GM21360 (cell line): ENCODE measurements at regions not wholly inside any gene's neighbourhood (a gene's known extent, or its start where the extent isn't known, plus 50 kb on each side); places are given as distances from the start of the nearest gene placed in this dataset.

Source experiments
- ATAC-seq: cut with Tn5 transposase; IDR thresholded peaks from one replicate; pipeline ENCODE4 v1.9.1; 2021; ENCODE audit warnings: mild to moderate bottlenecking, moderate library complexity; ENCODE audit not compliant: unreplicated experiment

DNA sequence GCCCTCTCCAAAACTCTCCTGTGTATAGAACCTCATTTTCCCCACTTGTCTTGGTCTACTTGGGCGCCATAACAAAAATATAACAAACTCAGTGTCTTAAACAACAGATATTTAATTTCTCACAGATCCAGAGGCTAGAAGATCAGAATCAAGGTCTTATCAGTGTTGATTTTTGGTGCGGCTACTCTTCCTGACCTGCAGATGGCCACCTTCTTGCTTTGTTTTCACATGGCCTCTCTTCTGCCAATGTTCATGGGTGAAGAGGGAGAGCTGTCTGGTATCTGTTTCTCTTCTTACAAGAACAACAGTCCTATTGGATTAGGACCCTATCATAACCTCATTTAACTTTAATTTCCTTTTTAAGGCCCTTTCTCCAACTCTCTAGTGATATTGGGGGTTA is 177.3 kb downstream of the PABPC4L start:
- no peak for ATAC-seq

DNA sequence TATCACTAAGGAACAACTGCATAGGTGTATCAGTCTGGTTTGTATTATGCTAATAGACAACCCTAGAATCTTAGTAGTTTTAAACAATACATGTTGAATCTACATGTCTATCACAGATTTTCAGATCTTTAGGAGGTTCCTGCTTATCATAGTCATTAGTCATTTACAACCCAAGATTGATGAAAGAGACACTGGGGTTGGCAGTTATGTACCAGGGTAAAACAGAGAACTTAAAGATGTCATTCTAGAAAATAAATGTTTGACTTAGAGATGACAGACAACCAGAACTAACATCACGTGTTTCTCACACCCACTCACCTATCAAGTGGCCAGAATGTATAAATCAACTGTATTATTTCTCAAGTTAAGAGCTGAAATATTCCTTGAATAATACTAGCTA is 181.9 kb downstream of the PABPC4L start:
- ATAC-seq, result no peak

DNA sequence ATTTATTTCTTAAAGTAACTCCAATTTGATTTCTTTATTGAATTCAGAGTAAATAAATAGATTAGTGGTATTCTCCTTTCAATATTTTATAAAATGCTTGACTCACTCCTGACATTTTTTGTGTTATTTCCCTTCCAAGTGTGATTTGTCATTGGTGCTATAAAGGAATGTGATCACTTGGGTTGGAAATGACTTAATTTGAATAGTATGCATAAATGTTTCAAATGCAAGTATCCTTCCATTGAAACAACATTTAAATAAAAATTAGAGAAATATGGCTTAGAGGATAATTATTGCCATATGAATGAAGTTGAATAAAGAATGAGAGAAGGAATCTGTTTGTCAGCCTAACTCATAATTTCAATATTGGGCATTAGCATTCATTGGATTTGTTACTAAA is 182.7 kb downstream of the PABPC4L start:
- no peak for ATAC-seq

DNA sequence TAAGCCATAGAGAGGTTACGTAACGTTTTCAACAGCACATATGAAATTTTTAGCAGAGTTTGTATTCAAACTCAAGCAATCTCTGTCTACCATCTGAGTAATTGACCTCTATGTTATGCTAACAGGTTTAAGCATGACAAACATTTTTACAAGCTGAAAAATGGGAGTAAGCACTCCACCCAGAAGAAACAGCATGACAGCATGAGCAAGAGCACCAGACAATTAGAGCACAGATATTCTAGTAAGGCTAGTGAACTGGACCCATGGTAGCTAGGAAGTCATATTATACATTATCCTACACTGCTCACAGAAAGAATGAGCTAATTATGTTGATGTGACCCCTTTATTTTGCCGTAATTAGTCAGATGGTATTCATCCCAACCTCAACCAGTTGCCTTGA is 200.5 kb downstream of the PABPC4L start:
- ATAC-seq, result no peak

DNA sequence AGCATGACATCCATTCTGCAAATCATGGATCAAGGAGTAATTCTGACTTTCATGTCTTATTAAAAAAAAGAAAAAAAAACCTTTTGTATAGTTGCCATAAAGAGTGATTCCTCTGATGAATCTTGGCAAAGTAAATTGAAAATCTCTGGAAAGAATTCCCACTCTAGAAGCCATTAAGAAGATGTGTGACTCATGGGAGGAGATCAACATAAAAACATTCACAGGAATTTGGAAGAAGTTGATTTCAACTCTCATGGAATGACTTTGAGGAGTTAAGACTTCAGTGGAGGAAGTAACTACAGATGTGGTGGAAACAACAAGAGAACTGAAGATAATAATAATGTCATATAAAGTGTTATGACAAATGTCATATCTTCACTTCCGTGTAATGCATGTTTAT is 204.2 kb downstream of the PABPC4L start:
- no peak for ATAC-seq

DNA sequence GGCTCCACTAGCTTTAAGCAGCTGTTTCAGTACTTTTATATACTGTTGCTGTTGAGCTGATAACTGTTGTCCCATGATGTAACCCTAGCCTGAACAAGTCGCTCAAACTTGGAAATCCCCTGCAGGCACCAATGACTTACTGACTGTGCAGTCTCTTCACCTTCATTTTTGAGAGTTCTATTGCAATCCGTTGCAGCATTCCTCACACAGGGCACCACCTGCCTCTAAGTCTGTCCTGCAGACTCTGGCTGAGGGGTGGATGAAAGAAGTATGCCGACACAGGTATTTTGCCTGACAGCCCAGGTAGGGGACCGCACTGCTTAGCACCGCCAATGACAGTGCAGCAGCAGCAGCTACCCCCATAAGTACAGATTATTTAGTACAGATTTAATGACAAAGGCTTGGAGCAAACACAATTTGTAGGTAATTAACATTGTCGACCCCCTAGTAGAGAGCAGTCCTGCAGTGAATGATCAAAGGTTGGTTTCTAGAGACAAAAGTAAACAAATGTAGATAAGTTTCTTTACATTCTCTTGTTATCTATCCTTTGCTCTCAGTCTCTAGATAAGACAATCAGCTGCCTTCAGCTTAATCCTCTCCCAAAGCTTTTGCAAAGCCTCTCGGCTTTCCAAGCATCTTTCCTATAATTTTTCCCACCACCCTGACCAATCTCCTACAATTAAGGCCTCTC is 205.0 kb downstream of the PABPC4L start:
- no peak for ATAC-seq

DNA sequence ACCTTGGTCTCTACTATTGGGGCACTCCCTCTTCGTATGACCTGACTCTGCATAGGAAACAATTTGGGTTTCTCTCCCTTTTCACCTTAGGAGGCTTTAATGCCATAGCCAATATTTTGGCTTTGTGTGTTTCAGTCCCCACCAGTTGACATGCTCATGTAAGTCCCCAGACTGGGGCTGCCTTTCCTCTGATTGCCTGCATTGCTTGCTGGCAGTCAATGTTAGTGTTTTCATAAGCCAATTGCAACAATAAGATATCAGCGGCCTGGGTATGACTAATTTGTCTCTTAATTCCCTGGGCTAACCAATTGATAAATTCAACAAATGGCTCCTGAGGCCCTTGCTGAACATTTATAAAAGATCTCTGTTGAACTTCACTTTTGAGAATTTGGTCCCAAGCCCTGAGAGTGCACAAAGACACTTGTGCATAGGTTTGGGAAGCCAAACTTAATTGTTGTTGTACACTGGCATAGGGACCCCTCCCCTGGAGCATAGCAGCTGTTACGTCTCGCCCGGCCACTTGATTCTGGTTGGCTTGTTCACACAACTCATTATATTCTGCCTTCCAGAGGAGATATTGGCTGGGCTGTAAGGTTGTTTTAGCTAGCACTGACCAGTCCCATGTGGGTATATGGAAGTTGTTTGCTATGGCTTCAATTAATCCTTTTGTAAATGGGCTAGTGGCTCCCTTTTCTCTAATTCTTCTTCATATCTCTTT is 206.2 kb downstream of the PABPC4L start:
- ATAC-seq, result no peak

DNA sequence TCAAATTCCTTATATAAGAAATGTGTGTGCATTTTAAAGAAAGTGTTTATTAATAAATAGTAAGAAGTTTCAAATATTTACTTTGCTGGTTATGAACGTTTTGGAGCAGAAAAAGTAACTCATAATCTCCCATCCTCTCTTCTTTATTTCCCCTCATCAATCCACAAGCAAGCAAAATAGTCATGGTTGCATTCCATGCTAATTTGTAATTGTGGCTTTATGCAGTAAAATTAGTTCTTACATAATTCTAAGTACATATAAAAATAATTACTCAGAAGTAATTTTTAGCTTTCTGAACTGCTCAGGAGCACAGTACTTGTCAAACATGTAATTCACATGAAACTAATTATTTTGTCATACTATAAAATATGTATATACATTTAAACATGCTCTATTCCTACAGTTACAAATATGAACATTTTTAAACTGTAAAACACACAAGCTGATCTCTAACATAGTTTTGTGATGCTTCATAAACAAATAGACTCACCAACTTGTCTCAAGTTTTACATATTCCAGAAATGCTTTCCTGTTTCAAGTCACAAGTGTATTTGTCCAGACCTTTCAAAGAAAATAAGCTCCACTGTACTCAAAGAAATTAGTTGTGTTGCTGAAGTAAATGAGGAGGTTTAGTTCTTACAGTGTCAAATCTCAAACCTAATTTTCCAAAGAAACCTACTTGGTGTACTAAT is 218.9 kb downstream of the PABPC4L start:
- no peak for ATAC-seq

DNA sequence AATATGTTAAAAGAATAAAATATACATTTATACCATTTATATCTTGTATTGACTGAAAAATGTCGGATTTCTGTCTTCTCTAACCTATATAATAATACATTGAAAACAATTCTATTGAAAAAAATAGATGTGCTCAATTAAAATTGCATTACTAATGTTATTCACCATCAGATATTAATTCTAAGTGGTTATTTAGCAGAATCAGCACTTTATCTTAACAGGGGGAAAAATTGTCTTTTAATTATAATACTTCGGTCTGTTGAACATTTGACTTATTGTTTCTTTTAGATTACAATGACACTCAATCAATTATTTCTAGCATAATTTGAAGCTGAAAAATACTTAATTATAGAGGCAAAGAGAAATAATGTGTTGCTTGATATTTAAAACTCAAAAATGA is 220.3 kb downstream of the PABPC4L start:
- ATAC-seq, result no peak

DNA sequence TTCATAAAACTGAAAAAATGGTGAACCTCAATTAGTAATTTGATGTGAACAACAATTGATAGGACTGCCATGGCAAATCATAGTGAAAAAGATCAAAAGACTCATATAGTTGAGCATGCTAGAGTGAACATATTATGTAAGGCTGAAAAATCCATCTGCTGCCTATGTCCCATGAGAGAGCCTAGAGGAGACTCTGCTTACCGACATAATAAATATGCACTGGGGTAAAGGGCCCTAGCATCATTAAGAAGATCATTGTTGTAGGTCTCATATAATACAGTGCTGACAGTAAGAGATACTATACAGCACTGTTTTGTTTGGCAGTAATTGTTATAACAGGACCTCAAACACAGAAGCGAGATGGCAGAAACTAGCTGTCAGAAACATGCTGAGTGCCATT is 229.0 kb downstream of the PABPC4L start:
- no peak for ATAC-seq

DNA sequence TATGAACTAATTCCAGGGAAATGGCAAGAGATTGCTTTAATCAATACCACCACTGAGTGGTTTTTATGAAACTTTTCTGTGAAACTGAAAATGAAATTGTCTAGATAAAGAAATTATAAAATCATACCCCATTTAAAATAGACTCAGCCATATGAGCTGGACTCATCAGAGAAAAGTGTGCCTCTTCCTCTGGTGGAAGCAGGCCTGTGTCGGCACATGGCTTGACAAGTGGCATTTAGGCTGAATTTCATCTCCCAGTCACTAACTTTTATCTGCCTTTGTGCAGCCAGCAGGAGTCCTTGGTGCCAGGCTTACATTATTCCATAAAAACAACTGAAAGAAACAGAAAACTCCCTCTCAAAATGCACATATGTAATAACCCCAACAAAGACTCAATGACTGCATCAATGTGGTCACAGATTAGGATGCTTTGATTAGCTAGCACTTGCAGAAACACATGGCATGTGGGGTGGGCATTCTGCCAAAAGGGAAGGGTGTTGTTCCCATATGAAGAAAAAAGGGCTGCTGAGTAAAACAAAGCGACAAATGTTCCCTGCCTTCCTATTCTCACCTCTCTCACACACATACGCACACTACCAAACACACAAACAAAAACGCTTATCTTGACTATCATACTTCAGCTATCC is 232.3 kb downstream of the PABPC4L start:
- ATAC-seq, result no peak

DNA sequence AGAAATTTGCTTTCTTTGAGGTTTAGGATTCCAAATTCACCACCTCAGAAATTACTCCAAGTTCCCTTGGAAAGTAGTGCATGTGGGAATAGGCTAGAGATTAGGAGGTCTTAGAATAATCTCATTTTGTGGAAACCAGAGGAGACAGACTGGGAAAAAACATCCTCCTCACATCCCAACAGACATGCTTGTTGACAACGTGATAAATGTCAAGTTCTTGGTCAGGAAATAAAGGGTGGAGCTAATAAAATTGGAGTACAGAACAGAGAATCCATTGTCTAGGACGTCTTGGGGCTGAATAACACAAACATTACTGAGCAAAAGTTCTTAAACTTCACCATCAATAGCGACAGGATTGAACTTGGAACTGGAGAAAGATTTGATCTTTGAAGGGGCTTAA is 233.4 kb downstream of the PABPC4L start:
- ATAC-seq, result no peak

DNA sequence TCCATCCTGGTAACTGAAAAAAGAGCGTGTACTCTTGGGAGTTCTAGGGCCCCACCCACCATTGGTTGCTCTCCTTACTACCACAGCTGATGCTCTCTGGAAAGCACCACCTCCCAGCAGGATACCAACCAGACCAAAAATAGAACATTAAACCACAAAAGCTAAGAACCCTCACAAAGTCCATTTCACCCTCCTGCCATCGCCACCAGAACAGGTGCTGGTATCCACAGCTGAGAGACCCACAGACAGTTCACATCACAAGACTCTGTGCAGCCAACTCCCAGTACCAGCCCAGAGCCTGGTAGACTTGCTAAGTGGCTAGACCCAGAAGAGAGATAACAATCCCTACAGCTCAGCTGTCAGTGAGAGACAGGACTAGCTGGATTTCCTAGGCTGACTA is 240.6 kb downstream of the PABPC4L start:
- ATAC-seq, result no peak

DNA sequence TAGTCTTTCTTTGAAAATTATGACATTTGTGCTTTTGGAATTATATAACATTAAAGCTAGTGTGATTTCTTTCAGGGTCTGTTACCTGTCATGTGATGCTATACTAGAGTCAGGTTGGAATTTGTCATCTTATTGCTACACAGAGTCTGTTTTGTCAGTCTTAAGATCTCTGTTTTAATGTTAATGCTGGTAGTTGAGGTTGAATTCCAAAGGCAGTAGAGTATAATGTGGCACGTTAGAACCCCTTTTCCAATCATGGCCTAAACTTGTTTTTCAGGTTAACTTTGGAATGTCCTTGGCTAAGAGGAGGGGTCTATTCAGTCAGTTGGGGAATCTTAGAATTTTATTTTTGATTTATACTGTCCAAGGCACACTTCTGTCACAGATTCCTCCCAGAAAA is 258.5 kb downstream of the PABPC4L start:
- ATAC-seq, result no peak

DNA sequence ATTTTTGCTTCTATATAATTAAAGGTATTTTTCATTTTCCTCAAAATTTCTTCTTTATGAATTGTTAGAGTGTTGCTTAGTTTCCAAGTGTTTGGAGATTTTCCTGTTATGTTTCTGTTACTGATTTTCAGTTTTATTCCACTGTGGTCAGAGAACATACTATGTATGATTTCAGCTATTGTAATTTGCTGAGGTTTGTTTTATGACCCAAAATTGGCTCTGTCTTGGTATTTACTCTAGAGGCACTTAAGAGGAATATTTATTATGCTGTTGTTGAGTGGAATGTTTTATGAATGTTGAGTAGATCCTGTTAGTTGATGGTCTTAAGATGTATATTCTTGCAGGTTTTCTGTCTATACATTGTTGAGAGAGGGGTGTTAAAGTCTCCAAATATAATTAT is 263.5 kb downstream of the PABPC4L start:
- no peak for ATAC-seq

DNA sequence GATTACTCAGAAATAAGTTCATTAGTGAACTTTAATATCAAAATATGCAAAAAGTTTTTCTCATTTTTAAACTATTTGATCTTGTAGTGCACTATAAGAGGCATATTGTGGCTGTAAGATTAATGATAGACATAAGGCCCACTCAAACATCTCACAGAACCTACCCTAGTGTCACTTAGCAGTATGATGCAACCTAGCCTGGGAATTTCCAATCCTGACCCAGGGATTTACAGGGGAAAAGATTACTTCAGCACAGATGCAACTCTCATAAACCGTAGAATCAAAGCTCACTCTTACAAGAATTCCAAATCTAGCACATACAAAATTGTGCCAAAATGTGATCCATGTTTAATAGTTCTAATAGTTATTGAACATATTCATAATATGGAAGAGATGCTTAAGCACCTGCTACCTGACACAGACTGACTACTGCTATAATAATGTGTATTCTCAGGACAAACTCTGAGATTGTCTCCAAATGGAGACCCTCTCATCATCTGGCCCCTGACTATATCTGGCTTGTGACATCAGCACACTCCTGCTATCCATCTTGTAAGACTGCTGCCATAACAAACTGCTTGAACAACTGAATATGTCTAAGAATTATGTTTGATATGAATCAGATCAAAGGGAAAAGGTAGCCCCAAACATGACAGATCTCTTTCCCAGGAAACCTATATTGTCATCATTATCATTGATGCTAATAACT is 271.9 kb downstream of the PABPC4L start:
- ATAC-seq, result no peak

DNA sequence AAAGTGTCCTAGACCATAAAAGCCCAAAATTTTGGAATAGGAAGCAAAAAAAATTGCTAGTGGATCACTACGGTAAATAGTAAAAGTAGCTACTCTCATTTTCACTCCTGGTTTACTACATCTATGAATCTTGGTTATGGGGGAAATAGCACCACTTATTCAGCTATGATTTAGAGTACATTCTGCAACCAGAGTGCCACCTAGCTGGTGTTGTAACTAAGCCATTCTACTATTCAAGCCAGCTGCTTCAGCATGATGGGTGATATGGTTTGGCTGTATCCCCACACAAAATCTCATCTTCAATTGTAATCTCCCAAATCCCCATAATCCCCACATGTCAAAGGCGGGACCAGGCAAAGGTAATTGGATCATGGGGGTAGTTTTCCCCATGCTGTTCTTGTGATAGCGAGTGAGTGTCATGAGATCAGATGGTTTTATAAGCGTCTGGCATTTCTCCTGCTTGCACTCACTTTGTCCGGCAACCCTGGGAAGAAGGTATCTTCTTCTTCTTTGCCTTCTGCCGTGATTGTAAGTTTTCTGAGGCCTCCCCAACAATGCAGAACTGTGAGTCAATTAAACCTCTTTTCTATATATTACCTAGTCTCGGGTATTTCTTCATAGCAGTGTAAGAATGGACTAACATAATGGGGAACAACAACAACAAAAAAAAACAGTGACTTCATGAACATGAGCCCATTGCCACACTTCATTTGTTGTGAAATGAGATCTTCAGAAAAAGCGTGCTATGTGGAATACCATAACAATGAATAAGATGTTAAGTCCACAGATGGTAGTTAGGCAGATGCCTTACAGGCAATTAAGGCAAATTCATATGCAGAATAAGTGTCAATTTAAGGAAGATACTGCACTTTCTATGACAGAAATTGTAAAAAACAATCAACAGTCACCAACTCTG is 280.1 kb downstream of the PABPC4L start:
- ATAC-seq, result no peak

DNA sequence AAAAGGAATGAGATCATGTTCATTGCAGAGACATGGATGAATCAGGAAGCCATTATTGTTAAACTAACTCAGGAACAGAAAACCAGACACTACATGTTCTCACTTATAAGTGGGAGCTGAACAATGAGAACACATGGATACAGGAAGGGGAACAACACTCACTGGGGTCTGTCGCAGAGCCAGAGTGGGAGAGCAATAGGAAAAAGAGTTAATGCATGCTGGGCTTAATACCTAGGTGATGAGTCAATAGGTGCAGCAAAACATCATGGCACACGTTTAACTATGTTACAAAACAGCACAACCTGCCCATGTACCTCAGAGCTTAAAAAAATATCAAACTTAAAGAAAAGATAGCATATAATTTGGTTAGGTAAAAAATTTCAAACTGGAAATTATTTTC is 281.4 kb downstream of the PABPC4L start:
- no peak for ATAC-seq

DNA sequence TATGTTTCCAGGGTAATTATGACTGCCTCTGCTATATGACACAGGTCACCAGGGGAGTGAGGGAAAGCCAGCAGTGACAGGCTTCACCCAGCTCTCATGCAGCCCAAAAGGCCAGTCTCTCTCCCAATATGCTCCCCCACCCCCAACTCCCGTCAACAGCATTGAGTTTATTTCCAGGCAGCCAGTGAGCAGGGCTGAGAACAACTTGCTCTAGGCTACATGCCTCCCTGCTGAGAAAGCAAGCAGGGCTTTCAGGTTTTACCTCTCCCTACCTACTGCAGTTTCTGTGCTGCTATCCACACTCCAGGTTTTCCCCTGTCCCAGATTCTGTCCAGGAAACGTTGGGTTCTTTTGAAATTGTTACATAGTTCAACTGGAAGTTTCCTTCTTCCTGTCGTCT is 291.4 kb downstream of the PABPC4L start:
- no peak for ATAC-seq

DNA sequence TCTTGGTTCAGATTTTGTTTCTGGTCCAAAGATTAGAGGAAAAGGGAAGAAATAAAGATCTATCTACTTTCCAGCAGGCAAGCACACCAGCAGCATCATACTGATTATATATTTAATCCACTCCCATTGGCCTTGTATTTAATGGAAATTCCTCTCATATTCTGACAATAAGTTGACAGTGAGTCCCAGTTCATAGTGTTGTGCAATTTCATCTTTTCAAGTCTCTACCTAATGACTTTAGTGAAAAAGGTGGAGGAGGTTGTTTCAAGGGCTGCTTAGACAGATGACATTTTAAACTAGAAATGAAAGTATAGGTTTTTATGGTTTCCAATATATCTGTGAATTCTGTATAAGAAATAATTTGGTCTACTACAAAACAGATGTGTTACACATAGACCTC is 298.6 kb downstream of the PABPC4L start:
- ATAC-seq, result no peak
